NCI-H1436 treated with DMSO at 0.1 percent for 48 hours (cell line): ENCODE measurements at regions not wholly inside any gene's neighbourhood (a gene's known extent, or its start where the extent isn't known, plus 50 kb on each side); places are given as distances from the start of the nearest gene placed in this dataset.

Experiments used
- DNase-seq: peaks from one replicate; lab custom pipeline; 2025; lab: John Stamatoyannopoulos, UW

GRCh38 chr11:92384358-92384757, 159.7 kb downstream of the FAT3 start:
- DNase-seq, result no peak

GRCh38 chr11:92384802-92385201, 160.2 kb downstream of the FAT3 start:
- DNase-seq, result no peak

- DNase-seq, result no peak
Measured at GRCh38 chr11:92386577-92386976, 162.0 kb downstream of the FAT3 start.

GRCh38 chr11:92387859-92388258, 163.2 kb downstream of the FAT3 start:
- DNase-seq, result no peak

- DNase-seq, result no peak
Measured at GRCh38 chr11:92388380-92388779, 163.8 kb downstream of the FAT3 start.

- no peak for DNase-seq
Measured at GRCh38 chr11:92390783-92391182, 166.2 kb downstream of the FAT3 start.

- DNase-seq, result no peak
Measured at GRCh38 chr11:92391364-92391763, 166.7 kb downstream of the FAT3 start.

GRCh38 chr11:92391808-92392207, 167.2 kb downstream of the FAT3 start:
- no peak for DNase-seq

- no peak for DNase-seq
Measured at GRCh38 chr11:92393218-92393617, 168.6 kb downstream of the FAT3 start.

- DNase-seq, result no peak
Measured at GRCh38 chr11:92396133-92396532, 171.5 kb downstream of the FAT3 start.

- DNase-seq, result no peak
Measured at GRCh38 chr11:92397221-92397755, 172.7 kb downstream of the FAT3 start.

GRCh38 chr11:92399705-92400104, 175.1 kb downstream of the FAT3 start:
- DNase-seq, result no peak

- no peak for DNase-seq
Measured at GRCh38 chr11:92401520-92401919, 176.9 kb downstream of the FAT3 start.

GRCh38 chr11:92406472-92406871, 181.9 kb downstream of the FAT3 start:
- no peak for DNase-seq

GRCh38 chr11:92409355-92409754, 184.7 kb downstream of the FAT3 start:
- no peak for DNase-seq

GRCh38 chr11:92409956-92410355, 185.3 kb downstream of the FAT3 start:
- no peak for DNase-seq

- no peak for DNase-seq
Measured at GRCh38 chr11:92410526-92410925, 185.9 kb downstream of the FAT3 start.

GRCh38 chr11:92411431-92411830, 186.8 kb downstream of the FAT3 start:
- DNase-seq, result no peak

- DNase-seq, result no peak
Measured at GRCh38 chr11:92413757-92414513, 189.3 kb downstream of the FAT3 start.

- no peak for DNase-seq
Measured at GRCh38 chr11:92416971-92417725, 192.5 kb downstream of the FAT3 start.

GRCh38 chr11:92423115-92424034, 198.8 kb downstream of the FAT3 start:
- DNase-seq, result no peak

- no peak for DNase-seq
Measured at GRCh38 chr11:92424281-92424680, 199.7 kb downstream of the FAT3 start.
